ENCODE measurements at regions not wholly inside any gene's neighbourhood (a gene's known extent, or its start where the extent isn't known, plus 50 kb on each side); places are given as distances from the start of the nearest gene placed in this dataset.

DNA sequence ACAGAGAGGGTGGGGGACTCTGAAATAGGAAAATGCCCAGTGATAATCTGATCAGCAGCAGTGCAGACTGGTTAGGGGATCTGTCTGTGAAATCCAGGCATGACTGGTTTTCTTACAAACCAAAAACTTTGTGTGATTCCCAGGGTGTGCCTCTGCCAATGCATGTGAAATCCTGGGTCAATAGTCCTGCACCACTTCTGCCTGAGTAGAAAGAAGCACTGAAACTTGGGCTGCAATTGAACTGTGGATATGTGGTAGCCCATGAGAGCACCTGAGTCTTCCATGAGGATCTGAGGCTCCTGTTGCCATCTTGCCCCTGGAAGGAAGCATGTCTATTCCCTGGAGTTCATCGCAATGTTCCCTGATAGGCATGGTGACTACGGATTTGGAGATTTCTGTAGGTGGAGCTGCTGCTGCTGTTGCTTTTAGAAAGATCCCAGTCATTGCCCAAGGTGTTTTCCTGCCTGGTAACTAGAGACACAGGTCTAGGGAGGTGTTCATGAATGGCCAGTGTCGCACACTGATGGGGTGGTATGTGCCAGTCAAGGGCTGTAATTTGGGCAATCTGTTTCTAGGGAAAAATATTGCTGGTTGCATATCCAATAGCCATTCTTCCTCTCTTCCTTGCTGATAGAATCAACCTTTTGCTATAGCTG is 146.7 kb downstream of the CARTPT start:
- DNase-seq, result no peak

- DNase-seq, result peak; percentile 59
Measured at GRCh38 chr5:71872311-71872864, 153.3 kb downstream of the CARTPT start.

GRCh38 chr5:71873191-71873591 is 154.1 kb downstream of the CARTPT start:
- DNase-seq, result no peak

GRCh38 chr5:71874521-71874920 is 155.4 kb downstream of the CARTPT start:
- no peak for DNase-seq

DNA sequence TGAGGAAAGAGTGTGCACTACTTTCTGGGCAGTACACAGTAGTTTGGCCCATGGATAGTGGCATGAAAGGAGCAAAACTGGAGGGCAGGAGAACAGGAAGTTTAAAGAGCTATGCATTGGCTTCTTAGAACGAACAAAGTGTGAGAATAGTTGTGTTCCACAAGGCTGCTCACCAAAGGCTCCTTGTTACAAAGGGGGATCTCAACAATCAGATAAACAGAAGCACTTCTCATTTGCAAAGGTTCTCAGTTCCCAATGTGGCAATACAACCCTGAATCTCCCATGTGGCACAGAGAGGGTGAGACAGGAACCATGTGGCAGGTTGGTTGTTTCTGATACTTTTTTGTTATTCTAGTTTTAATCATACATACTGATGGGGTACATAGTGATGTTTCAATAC is 158.4 kb downstream of the CARTPT start:
- no peak for DNase-seq

- DNase-seq, result no peak
Measured at GRCh38 chr5:71880536-71880935, 161.5 kb downstream of the CARTPT start.

- no peak for DNase-seq
Measured at GRCh38 chr5:71882826-71883741, 164.0 kb downstream of the CARTPT start.

DNA sequence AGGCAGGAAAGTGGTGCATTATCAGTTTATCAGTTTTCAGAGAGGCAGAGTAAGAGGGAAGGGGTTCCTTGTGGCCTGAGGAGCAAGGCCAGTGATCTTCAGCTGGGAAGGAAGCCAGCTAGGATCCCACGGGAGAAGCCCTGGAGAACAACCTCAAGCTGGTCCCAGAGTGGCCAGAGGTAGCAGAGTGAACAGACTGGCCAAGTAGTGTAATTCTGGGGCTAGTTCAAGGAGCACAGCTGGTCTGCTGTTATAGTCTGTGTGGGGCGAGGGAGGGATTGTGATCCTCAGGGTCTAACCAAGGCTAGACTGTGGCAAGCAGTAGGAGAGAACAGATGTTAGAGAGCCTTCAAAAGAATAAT is 164.6 kb downstream of the CARTPT start:
- DNase-seq, result no peak

DNA sequence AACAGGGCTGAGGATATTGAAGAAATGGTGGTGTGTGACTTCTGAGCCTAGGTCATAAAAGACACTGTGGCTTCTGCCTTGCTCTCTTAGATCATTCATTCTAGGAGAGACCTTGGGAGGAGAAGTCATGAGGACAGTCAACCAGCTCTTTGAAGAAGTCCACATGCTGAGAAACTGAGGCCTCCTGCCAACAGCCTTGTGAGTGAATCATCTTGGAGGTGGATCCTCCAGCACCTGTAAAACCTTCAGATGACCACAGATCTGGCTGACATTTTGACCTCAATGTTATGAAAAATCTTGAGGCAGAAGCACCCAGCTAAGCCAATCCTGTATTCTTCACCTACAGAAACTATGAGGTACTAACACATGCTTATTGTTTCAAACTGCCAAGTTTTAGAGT is 165.9 kb downstream of the CARTPT start:
- DNase-seq, result no peak

DNA sequence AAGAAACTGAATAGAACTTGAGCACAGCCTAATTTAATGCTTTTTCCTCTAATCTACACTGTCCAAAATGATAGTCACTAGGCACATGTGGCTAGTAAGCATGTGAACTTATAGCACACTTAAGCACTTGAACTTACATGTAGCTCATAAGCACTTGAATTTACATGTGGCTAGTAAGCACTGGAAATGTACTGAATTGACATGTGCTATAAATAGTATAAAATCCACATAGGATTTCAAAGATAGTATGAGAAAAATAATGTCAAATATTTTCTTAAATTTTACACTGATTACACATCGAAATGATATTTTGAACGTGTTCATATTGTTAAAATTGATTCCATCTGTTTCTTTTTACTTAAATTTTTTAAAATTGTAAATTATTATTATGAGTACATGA is 167.3 kb downstream of the CARTPT start:
- DNase-seq, result no peak

- DNase-seq, result peak; percentile 57
Measured at GRCh38 chr5:71887680-71888079, 168.6 kb downstream of the CARTPT start.

- DNase-seq, result no peak
Measured at GRCh38 chr5:71891406-71891805, 172.3 kb downstream of the CARTPT start.

DNA sequence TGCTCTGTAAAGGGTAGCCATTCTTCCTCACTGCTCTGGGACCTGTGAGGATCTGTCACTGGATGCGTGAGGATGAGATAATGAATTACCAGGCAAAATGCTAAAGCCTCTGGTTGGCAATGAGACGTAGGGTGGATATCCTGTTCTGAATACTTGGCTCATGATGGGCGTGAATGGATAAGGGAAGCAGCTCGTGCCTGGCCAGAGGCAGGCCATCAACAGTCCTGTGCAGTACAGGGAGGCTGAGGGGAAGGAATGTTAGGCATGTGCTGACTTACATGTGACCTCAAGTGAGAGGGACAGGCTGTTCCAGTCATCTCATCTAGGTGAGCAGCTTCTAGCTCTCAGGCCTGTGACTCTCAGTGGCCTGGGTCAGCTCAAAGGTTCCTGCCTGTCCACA is 172.8 kb downstream of the CARTPT start:
- peak; percentile 40 for DNase-seq

- DNase-seq, result no peak
Measured at GRCh38 chr5:71892641-71893365, 173.7 kb downstream of the CARTPT start.

DNA sequence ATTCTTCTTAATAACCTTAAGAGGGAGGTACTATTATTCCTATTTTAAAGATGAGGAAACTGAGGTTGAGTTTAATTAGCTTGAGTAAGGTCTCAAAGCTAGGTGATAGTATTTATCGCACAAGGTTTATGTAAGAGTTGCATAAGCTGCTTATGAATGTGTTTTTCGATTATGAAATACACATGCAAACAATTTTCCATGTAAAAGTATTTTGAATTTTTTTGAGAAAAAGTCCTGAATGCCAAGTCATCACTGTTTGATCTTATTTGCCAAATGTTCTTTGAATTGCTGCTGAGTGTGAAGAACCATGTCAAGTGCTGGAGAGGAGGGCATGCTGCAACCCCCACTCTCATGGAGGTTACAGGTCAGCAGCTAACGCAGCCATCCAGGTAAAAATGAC is 174.4 kb downstream of the CARTPT start:
- no peak for DNase-seq

DNA sequence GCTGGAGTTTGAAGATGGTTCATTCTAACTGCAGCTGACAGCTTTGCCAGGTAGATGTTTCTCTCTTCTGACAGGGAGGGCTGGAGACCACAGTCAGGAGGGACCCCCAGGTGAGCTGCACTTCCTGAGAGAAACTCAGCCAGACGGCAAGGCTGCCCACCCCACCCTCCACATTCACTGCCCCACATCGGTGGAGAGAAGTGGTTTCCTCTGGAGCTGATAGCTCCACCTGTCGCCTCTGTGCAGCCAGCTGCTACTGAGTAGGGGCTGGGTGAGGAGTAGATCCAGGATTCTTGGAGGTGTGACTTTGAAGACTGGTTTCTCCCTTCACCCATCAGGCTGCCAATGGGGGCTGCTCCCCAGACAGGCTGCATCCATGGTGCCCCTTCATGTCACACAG is 175.0 kb downstream of the CARTPT start:
- DNase-seq, result no peak

DNA sequence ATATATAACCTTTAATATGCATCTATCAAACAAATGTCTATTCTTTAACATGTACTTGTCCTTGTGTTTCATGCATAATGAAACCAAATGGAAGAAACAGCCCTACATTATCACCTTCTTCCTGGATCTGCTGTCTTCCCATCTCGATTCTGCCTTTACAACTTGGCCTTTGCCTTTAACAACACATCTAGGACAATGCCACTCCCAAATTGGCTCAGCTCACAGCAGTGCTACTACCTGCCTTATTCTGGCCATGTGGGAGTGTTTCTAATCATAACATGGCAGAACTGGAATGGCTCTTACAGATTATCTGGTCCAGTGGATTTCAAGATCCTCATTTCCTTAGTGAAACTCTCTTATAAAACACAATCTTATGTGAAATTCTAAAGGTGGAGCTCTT is 176.5 kb downstream of the CARTPT start:
- no peak for DNase-seq

GRCh38 chr5:71899865-71900342 is 180.8 kb downstream of the CARTPT start:
- no peak for DNase-seq

DNA sequence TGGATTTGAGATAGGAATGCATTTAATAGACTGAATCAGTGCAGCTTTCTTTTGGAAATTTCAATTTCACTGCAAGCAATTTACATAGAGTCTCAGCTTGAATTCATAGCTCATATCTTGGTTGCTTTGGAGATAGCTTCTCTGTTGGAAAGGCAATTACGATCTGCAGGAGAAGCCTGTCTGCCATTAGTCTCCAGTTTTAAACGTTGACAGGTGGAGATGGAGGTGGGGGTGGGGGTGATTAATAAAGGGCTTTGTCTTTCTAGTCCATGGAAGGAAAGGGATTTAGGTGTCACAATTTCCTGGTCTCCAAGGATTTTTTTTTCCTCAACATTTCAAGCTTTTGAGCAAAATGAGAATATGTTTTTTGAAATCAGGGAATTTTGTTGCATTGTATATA is 184.7 kb downstream of the CARTPT start:
- DNase-seq, result no peak

DNA sequence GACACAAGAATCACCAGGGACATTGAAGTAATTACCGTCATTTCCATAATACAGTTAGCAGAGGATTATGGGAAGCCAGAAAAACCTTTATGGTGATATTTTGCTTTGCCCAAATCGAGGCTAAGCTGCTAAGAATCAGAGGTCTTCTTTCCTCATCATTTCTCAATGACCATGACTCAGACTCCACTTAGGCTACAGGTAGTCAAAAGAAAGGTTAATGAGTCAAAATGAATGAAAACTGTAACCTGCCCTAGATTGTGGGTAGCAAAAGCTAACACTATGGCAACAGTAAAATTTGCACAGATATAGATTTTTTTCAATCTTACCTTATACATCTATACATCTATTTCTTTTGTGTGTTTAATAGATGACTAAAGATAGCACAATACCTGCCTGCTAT is 185.8 kb downstream of the CARTPT start:
- DNase-seq, result no peak

DNA sequence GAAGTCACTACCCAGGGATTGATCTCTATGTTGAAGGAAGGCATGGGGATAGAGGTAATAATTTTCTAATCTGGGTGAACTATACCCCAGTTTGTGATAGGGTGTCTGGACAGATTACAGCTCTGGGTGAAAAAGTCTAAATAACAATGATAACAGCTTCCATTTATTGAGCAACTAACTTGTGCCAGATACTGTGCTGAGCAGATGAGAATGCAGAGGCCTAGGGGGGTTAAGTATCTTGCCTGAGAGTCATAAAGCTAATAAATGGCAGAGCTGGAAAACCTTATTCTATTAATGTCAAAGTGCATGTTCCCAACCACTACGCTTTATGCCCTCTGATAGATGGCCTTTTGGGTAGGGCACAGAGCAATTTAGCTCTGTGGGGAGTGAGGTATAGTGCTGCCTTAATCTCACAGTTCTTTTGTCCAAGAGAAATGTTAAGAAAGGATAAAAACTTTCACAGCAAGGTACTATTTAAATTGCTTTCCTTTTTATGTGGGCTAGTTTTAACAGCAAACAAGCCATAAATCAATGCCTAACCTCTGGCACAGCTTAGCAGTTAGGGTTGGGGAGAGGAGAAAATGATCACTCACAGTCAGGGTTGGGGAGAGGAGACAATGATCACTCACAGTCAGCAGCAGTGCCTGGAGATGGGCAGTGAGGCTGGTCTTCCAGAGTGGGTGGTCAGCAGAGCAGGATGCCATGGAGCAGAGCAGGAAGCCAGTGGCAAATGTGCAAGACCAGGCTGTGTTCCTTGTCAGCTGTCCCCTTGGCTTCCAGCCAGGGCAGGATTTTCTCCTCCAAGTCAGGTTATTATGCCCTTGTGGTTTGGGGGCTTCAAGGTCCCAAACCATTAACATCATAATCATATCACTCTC is 187.0 kb downstream of the CARTPT start:
- peak; percentile 53 for DNase-seq

All from tongue (tissue), 1 donor.